ENCODE measurements at regions not wholly inside any gene's neighbourhood (a gene's known extent, or its start where the extent isn't known, plus 50 kb on each side); places are given as distances from the start of the nearest gene placed in this dataset. TPM values are rescaled to one million over a fixed set of nuclear protein-coding genes. Genes with fewer than 3 reads are reported as not detected.

DNA sequence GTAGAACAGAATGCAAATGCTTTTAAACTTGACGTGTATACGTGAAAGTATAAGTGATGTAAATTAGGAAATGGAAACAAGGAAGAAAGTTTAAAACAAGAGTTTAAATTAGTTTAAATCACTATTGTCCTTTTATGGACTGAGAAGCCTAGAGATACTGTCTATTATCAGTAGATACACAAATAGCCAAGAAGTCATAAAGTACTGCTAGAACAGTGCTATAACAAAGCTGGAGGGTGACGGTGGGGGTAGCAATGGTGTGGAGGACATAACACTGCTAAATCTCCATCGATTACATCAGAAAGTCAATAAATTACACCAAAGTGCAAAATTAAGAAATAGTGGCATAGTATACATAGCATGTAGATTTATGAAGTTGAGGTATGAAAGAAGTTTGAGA lies 50.1 kb upstream of the CAV2 start (continued):
- TF ChIP-seq, protein P1, sequence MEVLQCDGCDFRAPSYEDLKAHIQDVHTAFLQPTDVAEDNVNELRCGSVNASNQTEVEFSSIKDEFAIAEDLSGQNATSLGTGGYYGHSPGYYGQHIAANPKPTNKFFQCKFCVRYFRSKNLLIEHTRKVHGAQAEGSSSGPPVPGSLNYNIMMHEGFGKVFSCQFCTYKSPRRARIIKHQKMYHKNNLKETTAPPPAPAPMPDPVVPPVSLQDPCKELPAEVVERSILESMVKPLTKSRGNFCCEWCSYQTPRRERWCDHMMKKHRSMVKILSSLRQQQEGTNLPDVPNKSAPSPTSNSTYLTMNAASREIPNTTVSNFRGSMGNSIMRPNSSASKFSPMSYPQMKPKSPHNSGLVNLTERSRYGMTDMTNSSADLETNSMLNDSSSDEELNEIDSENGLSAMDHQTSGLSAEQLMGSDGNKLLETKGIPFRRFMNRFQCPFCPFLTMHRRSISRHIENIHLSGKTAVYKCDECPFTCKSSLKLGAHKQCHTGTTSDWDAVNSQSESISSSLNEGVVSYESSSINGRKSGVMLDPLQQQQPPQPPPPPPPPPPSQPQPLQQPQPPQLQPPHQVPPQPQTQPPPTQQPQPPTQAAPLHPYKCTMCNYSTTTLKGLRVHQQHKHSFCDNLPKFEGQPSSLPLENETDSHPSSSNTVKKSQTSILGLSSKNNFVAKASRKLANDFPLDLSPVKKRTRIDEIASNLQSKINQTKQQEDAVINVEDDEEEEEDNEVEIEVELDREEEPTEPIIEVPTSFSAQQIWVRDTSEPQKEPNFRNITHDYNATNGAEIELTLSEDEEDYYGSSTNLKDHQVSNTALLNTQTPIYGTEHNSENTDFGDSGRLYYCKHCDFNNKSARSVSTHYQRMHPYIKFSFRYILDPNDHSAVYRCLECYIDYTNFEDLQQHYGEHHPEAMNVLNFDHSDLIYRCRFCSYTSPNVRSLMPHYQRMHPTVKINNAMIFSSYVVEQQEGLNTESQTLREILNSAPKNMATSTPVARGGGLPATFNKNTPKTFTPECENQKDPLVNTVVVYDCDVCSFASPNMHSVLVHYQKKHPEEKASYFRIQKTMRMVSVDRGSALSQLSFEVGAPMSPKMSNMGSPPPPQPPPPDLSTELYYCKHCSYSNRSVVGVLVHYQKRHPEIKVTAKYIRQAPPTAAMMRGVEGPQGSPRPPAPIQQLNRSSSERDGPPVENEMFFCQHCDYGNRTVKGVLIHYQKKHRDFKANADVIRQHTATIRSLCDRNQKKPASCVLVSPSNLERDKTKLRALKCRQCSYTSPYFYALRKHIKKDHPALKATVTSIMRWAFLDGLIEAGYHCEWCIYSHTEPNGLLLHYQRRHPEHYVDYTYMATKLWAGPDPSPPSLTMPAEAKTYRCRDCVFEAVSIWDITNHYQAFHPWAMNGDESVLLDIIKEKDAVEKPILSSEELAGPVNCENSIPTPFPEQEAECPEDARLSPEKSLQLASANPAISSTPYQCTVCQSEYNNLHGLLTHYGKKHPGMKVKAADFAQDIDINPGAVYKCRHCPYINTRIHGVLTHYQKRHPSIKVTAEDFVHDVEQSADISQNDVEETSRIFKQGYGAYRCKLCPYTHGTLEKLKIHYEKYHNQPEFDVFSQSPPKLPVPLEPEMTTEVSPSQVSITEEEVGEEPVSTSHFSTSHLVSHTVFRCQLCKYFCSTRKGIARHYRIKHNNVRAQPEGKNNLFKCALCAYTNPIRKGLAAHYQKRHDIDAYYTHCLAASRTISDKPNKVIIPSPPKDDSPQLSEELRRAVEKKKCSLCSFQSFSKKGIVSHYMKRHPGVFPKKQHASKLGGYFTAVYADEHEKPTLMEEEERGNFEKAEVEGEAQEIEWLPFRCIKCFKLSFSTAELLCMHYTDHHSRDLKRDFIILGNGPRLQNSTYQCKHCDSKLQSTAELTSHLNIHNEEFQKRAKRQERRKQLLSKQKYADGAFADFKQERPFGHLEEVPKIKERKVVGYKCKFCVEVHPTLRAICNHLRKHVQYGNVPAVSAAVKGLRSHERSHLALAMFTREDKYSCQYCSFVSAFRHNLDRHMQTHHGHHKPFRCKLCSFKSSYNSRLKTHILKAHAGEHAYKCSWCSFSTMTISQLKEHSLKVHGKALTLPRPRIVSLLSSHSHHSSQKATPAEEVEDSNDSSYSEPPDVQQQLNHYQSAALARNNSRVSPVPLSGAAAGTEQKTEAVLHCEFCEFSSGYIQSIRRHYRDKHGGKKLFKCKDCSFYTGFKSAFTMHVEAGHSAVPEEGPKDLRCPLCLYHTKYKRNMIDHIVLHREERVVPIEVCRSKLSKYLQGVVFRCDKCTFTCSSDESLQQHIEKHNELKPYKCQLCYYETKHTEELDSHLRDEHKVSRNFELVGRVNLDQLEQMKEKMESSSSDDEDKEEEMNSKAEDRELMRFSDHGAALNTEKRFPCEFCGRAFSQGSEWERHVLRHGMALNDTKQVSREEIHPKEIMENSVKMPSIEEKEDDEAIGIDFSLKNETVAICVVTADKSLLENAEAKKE (CRISPR knock-in tag; IDR thresholded peaks at IDR 0.05): no peak
- TF ChIP-seq EZH2 (IDR thresholded peaks at IDR 0.05; ENCODE audit: low read depth, unreplicated experiment): no peak
- TF ChIP-seq ETS1 (IDR thresholded peaks at IDR 0.05): no peak
- TF ChIP-seq ZNF331 (CRISPR knock-in tag; IDR thresholded peaks at IDR 0.05; ENCODE audit: low read depth): no peak

Small RNAs in the stretch of these regions (small RNA-seq; reads per million reads assigned to genes)
- gene RF00017 (ENCODE audit: low replicate concordance): not detected

All from GM23338 (cell line).